OCI-LY1 (cell line): ENCODE measurements at regions not wholly inside any gene's neighbourhood (a gene's known extent, or its start where the extent isn't known, plus 50 kb on each side); places are given as distances from the start of the nearest gene placed in this dataset.

Experiments used
- EZH2 ChIP-seq: fragments of 200-600 bp; sonication (generic), shearing (Covaris generic); IDR thresholded peaks from 2 replicates; pipeline ENCODE4 v1.8.0; 2017; ENCODE audit warnings: borderline replicate concordance, mixed run types, mild to moderate bottlenecking, antibody characterized with exemption, low read length, moderate library complexity, mixed read lengths
- TF ChIP-seq, protein P1 (sequence below): fragments of 200-600 bp; sonication (generic), shearing (Covaris generic); IDR thresholded peaks from 2 replicates; pipeline ENCODE4 v1.5.1; 2017; ENCODE audit warnings: mild to moderate bottlenecking, antibody characterized with exemption, low read length, moderate library complexity, mixed read lengths

GRCh38 chr10:3872712-3873329 is 87.8 kb upstream of the KLF6 start:
- TF ChIP-seq, protein P1, sequence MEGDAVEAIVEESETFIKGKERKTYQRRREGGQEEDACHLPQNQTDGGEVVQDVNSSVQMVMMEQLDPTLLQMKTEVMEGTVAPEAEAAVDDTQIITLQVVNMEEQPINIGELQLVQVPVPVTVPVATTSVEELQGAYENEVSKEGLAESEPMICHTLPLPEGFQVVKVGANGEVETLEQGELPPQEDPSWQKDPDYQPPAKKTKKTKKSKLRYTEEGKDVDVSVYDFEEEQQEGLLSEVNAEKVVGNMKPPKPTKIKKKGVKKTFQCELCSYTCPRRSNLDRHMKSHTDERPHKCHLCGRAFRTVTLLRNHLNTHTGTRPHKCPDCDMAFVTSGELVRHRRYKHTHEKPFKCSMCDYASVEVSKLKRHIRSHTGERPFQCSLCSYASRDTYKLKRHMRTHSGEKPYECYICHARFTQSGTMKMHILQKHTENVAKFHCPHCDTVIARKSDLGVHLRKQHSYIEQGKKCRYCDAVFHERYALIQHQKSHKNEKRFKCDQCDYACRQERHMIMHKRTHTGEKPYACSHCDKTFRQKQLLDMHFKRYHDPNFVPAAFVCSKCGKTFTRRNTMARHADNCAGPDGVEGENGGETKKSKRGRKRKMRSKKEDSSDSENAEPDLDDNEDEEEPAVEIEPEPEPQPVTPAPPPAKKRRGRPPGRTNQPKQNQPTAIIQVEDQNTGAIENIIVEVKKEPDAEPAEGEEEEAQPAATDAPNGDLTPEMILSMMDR = no peak
- no peak for TF ChIP-seq EZH2
